ENCODE measurements at regions not wholly inside any gene's neighbourhood (a gene's known extent, or its start where the extent isn't known, plus 50 kb on each side); places are given as distances from the start of the nearest gene placed in this dataset.

DNA sequence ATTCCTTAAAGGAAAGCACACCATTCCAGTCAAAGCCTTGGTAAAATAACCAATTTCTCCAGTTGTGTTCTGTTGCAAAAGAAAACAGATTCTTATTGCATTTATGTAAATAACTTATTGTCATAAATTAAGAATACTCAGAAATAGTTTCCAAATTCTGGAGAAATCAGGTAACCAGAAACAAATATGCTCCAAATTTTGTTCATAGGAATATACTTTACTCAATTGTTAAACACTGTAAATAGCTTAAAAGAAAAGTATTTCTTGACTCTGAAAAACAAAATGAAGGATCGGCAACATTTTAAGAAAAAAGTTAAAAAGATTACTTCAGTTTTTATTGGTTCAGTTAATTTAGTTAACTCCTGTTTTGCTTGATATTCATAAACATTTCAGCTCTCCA is 67.1 kb upstream of the PIK3CG start:
- no peak for DNase-seq (ENCODE audit: low read depth in 4 of 4, low spot score in 1 of 4)

DNA sequence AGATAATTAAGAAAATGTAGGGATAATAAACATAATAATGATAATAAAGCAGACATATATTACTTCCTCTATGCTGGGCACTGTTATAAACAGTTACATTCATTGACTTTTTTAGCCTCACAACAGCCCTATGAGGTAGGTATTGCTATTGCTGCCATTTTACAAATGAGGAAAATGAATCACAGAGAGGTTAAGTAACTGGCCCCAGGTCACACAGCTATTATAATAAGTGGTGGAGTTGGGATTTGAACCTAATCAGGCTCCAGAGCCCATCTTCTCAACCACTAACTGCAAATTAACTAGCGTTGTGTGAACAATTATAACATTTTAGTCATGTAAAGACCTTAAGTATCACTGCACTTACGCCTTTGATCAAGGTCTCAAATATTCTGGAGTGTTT is 62.5 kb upstream of the PIK3CG start:
- DNase-seq (ENCODE audit: low read depth in 4 of 4, low spot score in 1 of 4): no peak

DNA sequence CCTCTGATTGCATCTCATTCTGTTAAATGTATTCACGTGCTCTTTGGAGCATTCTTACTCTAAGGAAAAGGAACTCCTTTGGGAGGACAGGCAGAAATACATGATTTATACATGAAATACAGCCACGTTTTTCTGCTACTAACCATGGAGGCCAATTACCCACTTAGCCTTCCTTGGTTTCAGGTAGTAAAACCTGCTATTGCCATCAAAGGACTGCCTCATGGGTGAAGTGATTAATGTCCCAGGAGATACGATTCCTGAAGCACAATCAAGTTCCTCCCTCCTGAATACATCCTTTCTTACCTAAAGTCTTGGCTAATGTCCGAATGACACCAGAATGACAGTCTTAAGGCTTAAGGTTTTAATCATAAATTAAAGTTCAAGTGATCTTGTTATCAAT is 58.5 kb upstream of the PIK3CG start:
- DNase-seq (ENCODE audit: low read depth in 4 of 4, low spot score in 1 of 4): no peak

DNA sequence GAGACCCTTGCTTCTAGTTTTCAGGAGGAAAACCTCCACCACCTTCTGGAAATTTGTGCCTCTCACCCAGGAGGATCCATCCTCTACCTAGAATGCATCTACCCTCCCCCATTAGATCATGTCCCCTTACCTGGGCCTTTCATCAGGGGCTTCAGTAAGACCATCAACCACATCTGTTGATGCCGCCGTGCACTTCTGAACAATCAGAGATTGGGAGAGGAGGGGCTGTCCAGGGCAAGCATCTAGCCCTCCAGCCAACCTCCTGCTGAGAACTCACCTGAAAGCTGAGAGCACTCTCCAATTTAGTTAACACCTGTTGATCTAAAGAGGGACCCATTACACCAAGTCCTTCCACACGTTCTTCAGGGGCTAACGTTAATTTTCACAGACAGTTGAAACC is 57.6 kb upstream of the PIK3CG start:
- DNase-seq (ENCODE audit: low read depth in 4 of 4, low spot score in 1 of 4): no peak

DNA sequence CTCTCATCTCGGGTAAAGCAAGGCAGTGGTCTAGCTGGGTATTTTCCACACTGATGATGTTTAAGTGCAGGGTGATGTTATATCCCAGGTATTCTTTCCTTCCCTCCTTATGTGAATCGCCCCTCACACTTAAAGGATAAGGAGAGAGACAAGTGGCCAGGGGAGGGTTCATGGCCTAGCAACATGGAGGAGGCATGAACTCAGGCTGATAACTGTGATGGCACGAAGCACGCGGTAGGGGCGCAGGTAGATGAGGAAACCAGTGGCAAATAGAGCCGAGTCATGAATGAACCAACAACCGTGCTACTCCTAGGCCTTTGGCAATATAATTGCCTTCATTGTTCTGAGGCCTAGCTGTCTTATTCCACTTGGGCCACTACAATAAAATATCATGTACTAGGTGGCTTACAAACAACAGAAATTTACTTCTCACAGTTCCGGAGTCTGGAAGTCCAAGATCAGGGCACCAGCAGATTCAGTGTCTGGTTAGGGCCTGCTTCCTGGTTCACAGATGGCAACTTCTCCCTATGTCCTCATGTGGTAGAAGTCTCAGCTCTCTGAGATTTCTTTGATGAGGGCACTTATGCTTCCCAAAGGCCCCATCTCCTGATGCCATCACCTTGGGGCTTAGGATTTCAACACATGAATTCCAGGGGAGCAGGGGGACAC is 56.0 kb upstream of the PIK3CG start:
- no peak for DNase-seq (ENCODE audit: low read depth in 4 of 4, low spot score in 1 of 4)

DNA sequence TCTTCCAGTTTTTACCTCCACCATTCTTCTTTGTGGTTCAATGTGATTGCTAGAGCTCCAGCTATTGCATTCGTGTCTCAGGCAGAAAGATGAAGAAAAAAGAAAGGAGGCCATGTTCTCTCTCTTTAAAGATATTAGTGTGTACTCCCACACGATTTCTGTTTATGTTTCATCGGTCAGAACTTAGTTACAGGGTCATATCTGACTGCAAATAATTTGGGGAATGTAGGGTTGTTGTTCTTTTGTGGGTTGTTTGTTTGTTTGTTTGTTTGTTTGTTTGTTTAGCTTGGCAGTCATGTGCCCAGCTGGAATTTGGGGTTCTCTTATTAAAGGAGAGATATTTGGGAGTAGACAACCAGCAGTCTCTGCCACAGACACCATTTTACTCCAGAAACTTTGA is 53.6 kb upstream of the PIK3CG start:
- DNase-seq (ENCODE audit: low read depth in 4 of 4, low spot score in 1 of 4): no peak

DNA sequence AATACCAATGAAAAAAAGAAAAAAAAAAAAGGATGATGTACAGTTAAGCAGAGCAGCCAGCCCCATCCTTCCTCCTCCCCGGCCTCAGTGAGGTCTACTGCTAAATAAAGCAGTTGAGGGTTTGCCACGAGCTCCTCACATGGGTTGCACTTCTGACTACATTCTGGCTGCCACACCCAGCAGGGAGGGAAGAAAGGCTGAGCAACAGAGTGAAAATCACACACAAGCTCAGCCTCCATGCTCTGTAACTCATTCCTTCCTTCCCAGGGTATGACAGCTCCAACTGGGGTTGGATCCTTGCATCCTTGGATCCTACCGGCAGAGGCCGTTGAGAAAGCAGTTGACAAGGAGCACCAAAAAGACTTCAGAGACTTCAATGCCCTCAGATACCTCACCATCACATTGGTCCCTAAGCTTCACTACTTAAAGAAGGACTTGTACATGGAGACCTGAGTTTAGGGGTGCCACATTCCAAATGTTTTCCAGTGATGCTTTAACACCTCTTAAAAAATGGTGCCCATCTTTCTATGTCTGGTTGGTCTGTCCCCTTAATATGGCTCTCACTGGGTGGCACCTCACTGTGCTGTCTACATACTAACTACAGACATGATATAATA is 52.9 kb upstream of the PIK3CG start:
- DNase-seq (ENCODE audit: low read depth in 4 of 4, low spot score in 1 of 4): no peak

DNA sequence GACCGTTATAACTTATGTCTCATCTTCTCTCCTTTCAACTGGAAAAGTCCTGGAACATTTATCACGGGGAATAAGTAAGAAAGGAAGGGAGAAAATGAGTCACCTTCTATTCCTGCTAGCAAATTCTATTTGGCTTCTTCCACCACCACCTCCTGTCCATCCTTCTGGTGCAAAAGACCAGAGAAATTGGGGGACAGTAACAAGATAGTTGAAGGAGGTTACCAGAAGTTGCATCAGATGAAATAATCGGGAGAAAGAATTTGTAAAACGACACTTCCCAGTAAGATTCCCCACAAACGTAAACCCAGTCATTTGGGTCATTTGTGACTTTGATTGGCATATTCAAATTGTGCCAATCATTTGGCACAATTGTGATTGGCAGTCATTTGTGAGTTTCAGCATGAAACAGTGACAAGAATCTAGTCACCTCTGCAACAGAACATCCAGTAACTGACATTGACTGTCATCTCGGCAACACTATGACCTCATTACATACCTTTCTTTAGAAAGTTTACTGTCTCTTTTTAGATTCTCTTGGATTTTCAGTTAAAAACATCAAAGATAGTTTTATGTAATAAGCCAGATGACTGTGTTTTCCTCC is 51.3 kb upstream of the PIK3CG start:
- DNase-seq (ENCODE audit: low read depth in 4 of 4, low spot score in 1 of 4): no peak

DNA sequence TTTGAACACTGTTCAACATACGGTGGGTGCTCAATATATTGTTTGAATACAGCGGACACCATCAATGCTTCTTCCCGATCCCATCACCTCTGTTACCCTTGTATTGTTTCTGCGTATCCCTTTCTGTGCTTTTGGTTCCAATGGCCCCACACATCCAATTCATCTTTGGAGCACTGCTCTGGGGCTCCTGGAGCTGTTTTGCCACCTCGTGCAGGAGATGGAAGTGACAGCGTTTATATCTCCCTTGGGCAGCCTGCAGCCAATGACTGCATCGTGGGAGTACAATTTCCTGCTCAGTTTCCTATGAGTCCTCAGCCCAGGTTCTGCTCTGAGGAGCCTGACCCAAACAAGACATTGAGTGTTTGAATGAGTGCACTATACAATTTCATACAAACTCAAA is 50.2 kb upstream of the PIK3CG start:
- DNase-seq (ENCODE audit: low read depth in 4 of 4, low spot score in 1 of 4): no peak
